ENCODE measurements at regions not wholly inside any gene's neighbourhood (a gene's known extent, or its start where the extent isn't known, plus 50 kb on each side); places are given as distances from the start of the nearest gene placed in this dataset.

DNA sequence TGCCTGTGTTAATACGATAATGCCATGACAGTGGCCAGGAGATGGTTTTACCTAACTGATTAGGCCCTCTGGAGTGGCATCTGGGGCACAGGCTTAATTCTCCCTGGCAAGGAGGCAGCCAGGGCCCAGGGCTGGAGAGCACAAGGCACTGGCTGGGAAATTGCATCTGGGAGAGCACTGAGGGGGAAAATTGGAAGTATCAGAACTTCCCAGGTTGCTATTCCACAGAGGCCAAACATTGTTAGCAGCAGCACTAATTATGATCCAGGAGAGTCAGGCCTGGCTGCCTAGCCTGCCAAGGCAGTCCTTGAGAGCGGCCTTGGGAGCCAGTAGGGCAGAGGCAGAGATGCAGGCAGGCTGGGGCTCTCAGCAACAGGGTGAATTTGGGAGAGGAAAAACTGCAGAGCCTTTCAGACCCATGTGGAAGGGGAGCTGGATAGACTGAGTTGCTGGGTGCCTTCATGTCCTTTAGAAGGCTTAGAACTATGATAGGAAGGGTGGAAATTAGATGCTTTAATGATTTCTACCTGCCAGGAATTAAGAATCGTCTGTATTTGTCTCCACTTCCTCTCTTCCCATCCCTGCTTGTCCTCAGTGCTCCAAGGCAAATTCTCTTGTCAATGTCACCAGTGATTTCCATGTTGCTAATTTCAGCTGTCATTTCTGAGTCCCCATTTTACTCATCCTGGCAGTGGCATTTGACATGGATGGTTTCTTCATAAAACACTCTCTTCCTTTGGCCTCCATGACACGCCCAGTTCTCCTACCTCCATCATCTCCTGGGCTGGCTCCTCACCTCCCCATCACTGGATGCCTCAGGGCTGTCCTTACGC, 56.1 kb upstream of the HSPA9 start:
- Histone ChIP-seq H3K27me3 (no peaks in the 10 kb centered on the region), H3K9me3 (no peaks in the 10 kb centered on the region), H3K4me1 (peaks cover 6 to 21% (median 13%) of the 10 kb centered on the region in 4 donors), H3K4me3 (no peak overlapping the region), H3K27ac (replicated peaks in 1 of 4) (no peak overlapping the region), H3K36me3 (no peaks in the 10 kb centered on the region)
- intact Hi-C loops (cut with DNase I) = no loop called here
- 85% methylated on average over 5 of the region's 5 CpGs for WGBS
- TF ChIP-seq, protein P1, sequence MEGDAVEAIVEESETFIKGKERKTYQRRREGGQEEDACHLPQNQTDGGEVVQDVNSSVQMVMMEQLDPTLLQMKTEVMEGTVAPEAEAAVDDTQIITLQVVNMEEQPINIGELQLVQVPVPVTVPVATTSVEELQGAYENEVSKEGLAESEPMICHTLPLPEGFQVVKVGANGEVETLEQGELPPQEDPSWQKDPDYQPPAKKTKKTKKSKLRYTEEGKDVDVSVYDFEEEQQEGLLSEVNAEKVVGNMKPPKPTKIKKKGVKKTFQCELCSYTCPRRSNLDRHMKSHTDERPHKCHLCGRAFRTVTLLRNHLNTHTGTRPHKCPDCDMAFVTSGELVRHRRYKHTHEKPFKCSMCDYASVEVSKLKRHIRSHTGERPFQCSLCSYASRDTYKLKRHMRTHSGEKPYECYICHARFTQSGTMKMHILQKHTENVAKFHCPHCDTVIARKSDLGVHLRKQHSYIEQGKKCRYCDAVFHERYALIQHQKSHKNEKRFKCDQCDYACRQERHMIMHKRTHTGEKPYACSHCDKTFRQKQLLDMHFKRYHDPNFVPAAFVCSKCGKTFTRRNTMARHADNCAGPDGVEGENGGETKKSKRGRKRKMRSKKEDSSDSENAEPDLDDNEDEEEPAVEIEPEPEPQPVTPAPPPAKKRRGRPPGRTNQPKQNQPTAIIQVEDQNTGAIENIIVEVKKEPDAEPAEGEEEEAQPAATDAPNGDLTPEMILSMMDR (IDR thresholded peaks at IDR 0.05) = no peak
- TF ChIP-seq POLR2AphosphoS5 (IDR thresholded peaks at IDR 0.05) (no peak), EP300 (IDR thresholded peaks at IDR 0.05) (no peak), POLR2A (IDR thresholded peaks at IDR 0.05; ENCODE audit: low read depth) (no peak)
- DNase-seq (ENCODE audit: extremely low spot score) = no peak

DNA sequence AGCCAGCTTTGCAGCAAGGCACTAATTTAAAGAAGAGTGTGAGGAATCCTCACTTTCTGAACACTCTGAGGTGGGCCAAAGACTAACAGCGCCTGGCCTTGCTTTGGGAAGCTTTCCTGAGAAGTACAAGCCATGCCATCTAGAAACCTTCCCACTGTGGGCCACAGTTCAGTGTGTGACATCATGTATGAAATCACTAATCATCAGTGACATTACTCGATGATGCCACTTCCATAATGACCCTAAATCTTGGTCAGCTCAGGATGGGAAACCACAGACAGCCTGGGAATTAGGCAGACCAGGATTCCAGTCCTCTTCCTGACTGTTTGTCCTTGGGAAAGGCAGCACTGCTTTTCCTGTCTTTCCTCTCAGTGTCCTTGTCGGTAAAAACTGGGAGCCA, 54.2 kb upstream of the HSPA9 start:
- no peak for DNase-seq (ENCODE audit: extremely low spot score)
- H3K27me3 ChIP-seq = no peaks in the 10 kb centered on the region
- peaks cover 0 to 6% (median under 1%) of the 10 kb centered on the region in 4 donors for H3K4me1 ChIP-seq
- H3K4me3 ChIP-seq = no peak overlapping the region
- TF ChIP-seq POLR2AphosphoS5 (IDR thresholded peaks at IDR 0.05) (no peak), EP300 (IDR thresholded peaks at IDR 0.05) (no peak), POLR2A (IDR thresholded peaks at IDR 0.05; ENCODE audit: low read depth) (no peak)
- TF ChIP-seq, protein P1 (IDR thresholded peaks at IDR 0.05) = no peak
- no peak overlapping the region for H3K27ac ChIP-seq (replicated peaks in 1 of 4)
- intact Hi-C loops (cut with DNase I) = no loop called here
- H3K36me3 ChIP-seq = no peaks in the 10 kb centered on the region
- WGBS = 90% methylated on average over 3 of the region's 3 CpGs
- no peaks in the 10 kb centered on the region for H3K9me3 ChIP-seq

DNA sequence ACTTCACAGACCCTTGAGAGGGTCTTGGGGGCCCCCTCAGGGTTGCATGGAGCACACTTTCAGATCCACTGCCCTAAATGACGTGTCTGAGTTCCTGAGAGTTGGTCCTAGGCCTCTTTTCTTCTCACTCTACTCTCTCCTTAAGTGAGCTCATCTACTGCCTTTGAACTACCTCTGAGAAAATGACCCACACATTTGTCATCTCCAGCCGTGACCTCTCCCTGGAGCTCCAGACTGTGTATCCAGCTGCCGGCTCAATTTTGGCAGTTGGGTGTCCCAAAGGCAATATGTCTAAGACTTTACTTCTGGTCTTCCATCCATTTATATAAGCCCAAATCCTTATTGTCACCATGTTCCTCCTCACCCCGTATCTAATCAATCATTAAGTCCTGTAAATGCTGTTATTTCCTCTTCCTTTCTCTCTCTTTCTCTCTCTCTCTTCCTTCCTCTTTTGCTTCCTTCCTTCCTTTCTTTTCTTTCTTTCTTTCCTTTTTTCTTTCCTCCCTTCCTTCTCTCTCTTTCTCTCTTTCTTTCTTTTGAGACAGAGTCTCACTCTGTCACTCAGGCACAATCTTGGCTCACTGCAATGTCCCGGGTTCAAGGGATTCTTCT, 51.2 kb upstream of the HSPA9 start:
- TF ChIP-seq POLR2A (IDR thresholded peaks at IDR 0.05; ENCODE audit: low read depth) = no peak
- no peak for TF ChIP-seq EP300 (IDR thresholded peaks at IDR 0.05)
- TF ChIP-seq, protein P1 (IDR thresholded peaks at IDR 0.05) = no peak
- no peak for TF ChIP-seq POLR2AphosphoS5 (IDR thresholded peaks at IDR 0.05)
- DNase-seq (ENCODE audit: extremely low spot score) = no peak
- Histone ChIP-seq H3K4me1 (no peaks in the 10 kb centered on the region), H3K36me3 (no peaks in the 10 kb centered on the region), H3K4me3 (no peak overlapping the region), H3K9me3 (no peaks in the 10 kb centered on the region), H3K27me3 (no peaks in the 10 kb centered on the region), H3K27ac (replicated peaks in 1 of 4) (no peak overlapping the region)
- intact Hi-C loops (cut with DNase I) = no loop called here
- 79% methylated on average over 5 of the region's 5 CpGs for WGBS

DNA sequence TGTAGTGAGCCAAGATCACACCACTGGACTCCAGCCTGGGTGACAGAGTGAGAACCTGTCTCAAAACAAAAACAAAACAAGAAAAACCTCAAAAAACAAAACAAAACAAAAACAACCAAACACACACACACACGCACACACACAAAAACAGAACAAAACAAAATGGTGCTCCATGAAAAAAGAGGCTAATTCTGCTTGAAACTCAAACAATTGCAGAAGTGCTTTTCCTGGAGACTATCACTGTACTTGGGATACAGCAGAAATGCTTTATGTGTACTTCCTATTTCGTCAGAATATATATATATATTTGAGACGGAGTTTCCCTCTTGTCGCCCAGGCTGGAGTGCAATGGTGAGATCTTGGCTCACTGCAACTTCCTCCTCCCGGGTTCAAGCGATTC, 49.9 kb upstream of the HSPA9 start:
- 73% methylated on average over 6 of the region's 6 CpGs for WGBS
- no peaks in the 10 kb centered on the region for H3K4me1 ChIP-seq
- H3K36me3 ChIP-seq = no peaks in the 10 kb centered on the region
- H3K27ac ChIP-seq (replicated peaks in 1 of 4) = no peak overlapping the region
- no peaks in the 10 kb centered on the region for H3K9me3 ChIP-seq
- no peaks in the 10 kb centered on the region for H3K27me3 ChIP-seq
- DNase-seq (ENCODE audit: extremely low spot score) = no peak
- intact Hi-C loops (cut with DNase I) = no loop called here
- TF ChIP-seq EP300 (IDR thresholded peaks at IDR 0.05) (no peak), POLR2AphosphoS5 (IDR thresholded peaks at IDR 0.05) (no peak), POLR2A (IDR thresholded peaks at IDR 0.05; ENCODE audit: low read depth) (no peak)
- TF ChIP-seq, protein P1 (IDR thresholded peaks at IDR 0.05) = no peak
- no peak overlapping the region for H3K4me3 ChIP-seq
